SK-N-SH (cell line): ENCODE measurements at regions not wholly inside any gene's neighbourhood (a gene's known extent, or its start where the extent isn't known, plus 50 kb on each side); places are given as distances from the start of the nearest gene placed in this dataset.

Source experiments
- CTCF ChIA-PET: fragments of 300-600, 350-600 bp; formaldehyde crosslinking; extraction: SDS; loops from one replicate; lab custom pipeline; 2021; lab: Yijun Ruan, JAX
- POLR2A ChIA-PET: fragments of 350-600 bp; sonication (Branson Sonifier 250); formaldehyde crosslinking; extraction: SDS; loops from one replicate; lab custom pipeline; 2020; ENCODE audit warnings: antibody characterized with exemption, inconsistent platforms; lab: Yijun Ruan, JAX
- DNase-seq: peaks from one replicate; pipeline ENCODE4 v3.0.0; 2012
- H2AFZ ChIP-seq: fragments of 200-600 bp; sonication (generic); 2 replicates; pipeline ENCODE4 v1.8.1; 2016; ENCODE audit warnings: antibody characterized with exemption, mild to moderate bottlenecking, low read depth
- H3F3A ChIP-seq: fragments of 200-600 bp; sonication (generic); replicated peaks from 2 replicates; pipeline ENCODE3; 2016; ENCODE audit warnings: antibody characterized with exemption, mild to moderate bottlenecking; ENCODE audit not compliant: insufficient read depth
- H3K27ac ChIP-seq, 2 experiments: fragments of 200-500 bp in 1 of 2; fragments of 200-600 bp in 1 of 2; sonication (Bioruptor generic) in 1 of 2; sonication (generic), shearing (Covaris generic) in 1 of 2; 2 replicates each; pipeline versions ENCODE4 v1.5.1 to v1.6.1; 2014 to 2016; ENCODE audit warnings: low read depth in 2 of 2, inconsistent platforms in 1 of 2, low read length in 1 of 2, mild to moderate bottlenecking in 1 of 2, mixed read lengths in 1 of 2
- H3K27me3 ChIP-seq: fragments of 200-600 bp; sonication (generic), shearing (Covaris generic); 2 replicates; pipeline ENCODE4 v1.6.1; 2016; ENCODE audit warnings: mixed run types; ENCODE audit not compliant: insufficient read depth
- H3K36me3 ChIP-seq, 2 experiments: fragments of 200-500 bp in 1 of 2; fragments of 200-600 bp in 1 of 2; sonication (Bioruptor generic) in 1 of 2; sonication (generic) in 1 of 2; replicated peaks in 1 of 2; 2 replicates each; pipeline versions ENCODE3 to v1.5.1; 2014 to 2016; ENCODE audit warnings: low read length in 1 of 2, mild to moderate bottlenecking in 1 of 2; ENCODE audit not compliant: insufficient read depth in 2 of 2, control insufficient read depth in 1 of 2
- H3K4me1 ChIP-seq, 2 experiments: fragments of 200-500 bp in 1 of 2; fragments of 200-600 bp in 1 of 2; sonication (Bioruptor generic) in 1 of 2; sonication (generic), shearing (Covaris generic) in 1 of 2; 2 replicates each; pipeline versions ENCODE4 v1.5.1 to v1.6.1; 2014 to 2016; ENCODE audit warnings: low read depth in 1 of 2, low read length in 1 of 2, mixed run types in 1 of 2; ENCODE audit not compliant: insufficient read depth in 2 of 2, control insufficient read depth in 1 of 2
- H3K4me2 ChIP-seq: fragments of 200-600 bp; sonication (generic), shearing (Covaris generic); 2 replicates; pipeline ENCODE4 v1.6.1; 2017; ENCODE audit warnings: mixed run types
- H3K4me3 ChIP-seq, 2 experiments: fragments of 200-500 bp in 1 of 2; fragments of 200-600 bp in 1 of 2; sonication (Bioruptor generic) in 1 of 2; sonication (generic), shearing (Covaris generic) in 1 of 2; 2 replicates each; pipeline versions ENCODE4 v1.5.1 to v1.8.1; 2014 to 2016; ENCODE audit warnings: low read depth in 2 of 2, inconsistent platforms in 1 of 2, low read length in 1 of 2, mild to moderate bottlenecking in 1 of 2, mixed read lengths in 1 of 2, moderate library complexity in 1 of 2
- H3K79me2 ChIP-seq: fragments of 200-600 bp; sonication (generic); 2 replicates; pipeline ENCODE4 v1.8.1; 2017; ENCODE audit warnings: mild to moderate bottlenecking; ENCODE audit not compliant: insufficient read depth
- H3K9ac ChIP-seq: fragments of 200-600 bp; sonication (generic); 2 replicates; pipeline ENCODE4 v1.6.1; 2017; ENCODE audit warnings: mixed run types
- H3K9me2 ChIP-seq: fragments of 200-600 bp; sonication (generic); 2 replicates; pipeline ENCODE4 v1.6.1; 2017; ENCODE audit warnings: mixed run types
- H3K9me3 ChIP-seq: fragments of 200-600 bp; sonication (generic); 2 replicates; pipeline ENCODE4 v1.6.1; 2017; ENCODE audit warnings: mixed run types, mild to moderate bottlenecking, moderate library complexity
- H4K20me1 ChIP-seq: fragments of 200-600 bp; sonication (generic); 2 replicates; pipeline ENCODE4 v1.6.1; 2017; ENCODE audit warnings: mild to moderate bottlenecking, mixed run types; ENCODE audit not compliant: insufficient read depth
- CTCF ChIP-seq: fragments of 200-600 bp; sonication (generic); IDR thresholded peaks from 2 replicates; pipeline ENCODE4 v1.6.1; 2017; ENCODE audit warnings: antibody characterized with exemption, mild to moderate bottlenecking, moderate library complexity
- EP300 ChIP-seq, 2 experiments: IDR thresholded peaks; 2 replicates each; pipeline versions ENCODE4 v1.4.0 to v1.6.1; 2012; ENCODE audit warnings: borderline replicate concordance in 1 of 2, low read depth in 1 of 2, low read length in 1 of 2
- FOXJ3 ChIP-seq: sonication (generic); formaldehyde crosslinking; IDR thresholded peaks from 2 replicates; pipeline ENCODE4 v1.5.1; 2020; ENCODE audit warnings: mild to moderate bottlenecking, missing genetic modification reagents
- GABPA ChIP-seq: IDR thresholded peaks from 2 replicates; pipeline ENCODE4 v1.4.0; 2012; ENCODE audit warnings: low read depth, mild to moderate bottlenecking
- IRF3 ChIP-seq: fragments of 150-350 bp; IDR thresholded peaks from 2 replicates; pipeline ENCODE4 v1.6.1; 2016; ENCODE audit warnings: mild to moderate bottlenecking, low read depth, low read length
- RAD21 ChIP-seq: IDR thresholded peaks from 2 replicates; pipeline ENCODE4 v1.6.1; 2012; ENCODE audit warnings: mild to moderate bottlenecking, low read length
- RCOR1 ChIP-seq: fragments of 150-350 bp; IDR thresholded peaks from 2 replicates; pipeline ENCODE4 v1.6.1; 2017; ENCODE audit warnings: antibody characterized with exemption, low read length
- TCF12 ChIP-seq: IDR thresholded peaks from 2 replicates; pipeline ENCODE4 v1.4.0; 2012
- USF2 ChIP-seq: fragments of 150-350 bp; IDR thresholded peaks from 2 replicates; pipeline ENCODE4 v1.6.1; 2017; ENCODE audit warnings: antibody characterized with exemption, low read length, low read depth, borderline replicate concordance
- ZBTB33 ChIP-seq: IDR thresholded peaks from 2 replicates; pipeline ENCODE4 v1.4.0; 2012; ENCODE audit warnings: low read depth, borderline replicate concordance
- WGBS: methylation state at CpG from one replicate; pipeline ENCODE4 v1.1.6; 2017; ENCODE audit warnings: low lambda C conversion rate; 5-methylcytosine and 5-hydroxymethylcytosine counted together

GRCh38 chr11:129324533-129325175 lies 51.0 kb upstream of the BARX2 start:
- Histone ChIP-seq H3F3A (no peaks in the 10 kb centered on the region), H3K4me3 (no peak overlapping the region), H2AFZ (no peak overlapping the region), H3K9me3 (no peaks in the 10 kb centered on the region), H3K27ac (no peak overlapping the region), H3K4me1 (peaks cover 0 to 6% of the 10 kb centered on the region in 2 experiments; a peak in 1 of 4 replicates), H3K9ac (no peak overlapping the region), H3K36me3 (no peaks in the 10 kb centered on the region), H3K79me2 (no peaks in the 10 kb centered on the region), H3K4me2 (no peak overlapping the region), H3K9me2 (no peaks in the 10 kb centered on the region), H4K20me1 (no peaks in the 10 kb centered on the region), H3K27me3 (no peaks in the 10 kb centered on the region)
- ChIA-PET POLR2A (no interaction called here), CTCF (interaction anchor here (1.4 kb wide), 1 partner anchor 206 kb away, joined by 4 read pairs; no protein-coding TSS in a partner anchor)
- WGBS, result 75% methylated on average over 10 of the region's 10 CpGs
- no peak for TF ChIP-seq IRF3
- TF ChIP-seq FOXJ3 (CRISPR knock-in tag), result no peak
- TF ChIP-seq GABPA, result no peak
- TF ChIP-seq TCF12, result no peak
- TF ChIP-seq USF2, result no peak
- no peak for TF ChIP-seq RAD21
- TF ChIP-seq RCOR1, result no peak
- TF ChIP-seq CTCF, result no peak
- no peak for TF ChIP-seq ZBTB33
- TF ChIP-seq EP300 (IDR thresholded peaks at IDR 0.05; ENCODE audit: borderline replicate concordance in 1 of 2, low read depth in 1 of 2, low read length in 1 of 2), result no peak
- no peak for DNase-seq
